BLaER1 (cell line): ENCODE measurements at regions not wholly inside any gene's neighbourhood (a gene's known extent, or its start where the extent isn't known, plus 50 kb on each side); places are given as distances from the start of the nearest gene placed in this dataset.

ENCODE experiments used
- H3K27ac ChIP-seq: shearing (Covaris generic); formaldehyde crosslinking; 2 replicates; pipeline ENCODE4 v1.8.1; 2022
- H3K27me3 ChIP-seq: shearing (Covaris generic); formaldehyde crosslinking; 2 replicates; pipeline ENCODE4 v1.8.1; 2022
- H3K36me3 ChIP-seq: shearing (Covaris generic); formaldehyde crosslinking; 2 replicates; pipeline ENCODE4 v1.8.1; 2022
- H3K4me1 ChIP-seq: shearing (Covaris generic); formaldehyde crosslinking; 2 replicates; pipeline ENCODE4 v1.8.1; 2022
- H3K4me2 ChIP-seq: shearing (Covaris generic); formaldehyde crosslinking; 2 replicates; pipeline ENCODE4 v1.8.1; 2022
- H3K4me3 ChIP-seq: shearing (Covaris generic); formaldehyde crosslinking; 2 replicates; pipeline ENCODE4 v1.8.1; 2022
- H3K9ac ChIP-seq: shearing (Covaris generic); formaldehyde crosslinking; 2 replicates; pipeline ENCODE4 v1.8.1; 2022
- H3K9me3 ChIP-seq: shearing (Covaris generic); formaldehyde crosslinking; 2 replicates; pipeline ENCODE4 v1.8.1; 2022
- H4K20me1 ChIP-seq: shearing (Covaris generic); formaldehyde crosslinking; 2 replicates; pipeline ENCODE4 v1.8.1; 2022
- Cebpa-rat ChIP-seq: shearing (Covaris generic); IDR thresholded peaks from 2 replicates; pipeline ENCODE4 v1.8.1; 2022

DNA sequence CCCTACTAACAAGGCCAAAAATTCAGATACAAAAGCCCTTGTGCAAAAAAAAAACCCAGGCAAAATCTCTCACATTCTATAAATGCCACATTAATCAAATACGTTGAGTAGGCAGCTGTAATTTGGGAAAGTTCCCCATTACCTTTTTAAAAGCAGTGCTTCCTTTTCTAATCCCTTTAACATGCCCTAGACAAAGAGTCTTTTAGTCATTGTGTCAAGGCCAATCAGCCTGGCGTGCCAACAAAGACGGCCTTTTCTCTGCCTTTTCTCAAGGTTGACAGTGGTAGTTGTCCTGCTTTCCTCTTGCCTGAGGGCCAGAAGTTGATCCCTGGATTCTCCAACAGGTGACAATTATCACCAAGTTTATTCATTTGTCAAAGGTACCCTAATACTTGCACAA lies 62.5 kb upstream of the METAP2 start:
- no peaks in the 10 kb centered on the region for H3K36me3 ChIP-seq
- H3K9me3 ChIP-seq = no peaks in the 10 kb centered on the region
- H4K20me1 ChIP-seq = no peaks in the 10 kb centered on the region
- no peak overlapping the region for H3K9ac ChIP-seq
- TF ChIP-seq Cebpa-rat = no peak
- no peak overlapping the region for H3K4me2 ChIP-seq
- no peak overlapping the region for H3K4me3 ChIP-seq
- H3K27ac ChIP-seq = no peak overlapping the region
- peaks cover 14% of the 10 kb centered on the region; the same call in 1 of the 2 replicates for H3K4me1 ChIP-seq
- no peaks in the 10 kb centered on the region for H3K27me3 ChIP-seq

DNA sequence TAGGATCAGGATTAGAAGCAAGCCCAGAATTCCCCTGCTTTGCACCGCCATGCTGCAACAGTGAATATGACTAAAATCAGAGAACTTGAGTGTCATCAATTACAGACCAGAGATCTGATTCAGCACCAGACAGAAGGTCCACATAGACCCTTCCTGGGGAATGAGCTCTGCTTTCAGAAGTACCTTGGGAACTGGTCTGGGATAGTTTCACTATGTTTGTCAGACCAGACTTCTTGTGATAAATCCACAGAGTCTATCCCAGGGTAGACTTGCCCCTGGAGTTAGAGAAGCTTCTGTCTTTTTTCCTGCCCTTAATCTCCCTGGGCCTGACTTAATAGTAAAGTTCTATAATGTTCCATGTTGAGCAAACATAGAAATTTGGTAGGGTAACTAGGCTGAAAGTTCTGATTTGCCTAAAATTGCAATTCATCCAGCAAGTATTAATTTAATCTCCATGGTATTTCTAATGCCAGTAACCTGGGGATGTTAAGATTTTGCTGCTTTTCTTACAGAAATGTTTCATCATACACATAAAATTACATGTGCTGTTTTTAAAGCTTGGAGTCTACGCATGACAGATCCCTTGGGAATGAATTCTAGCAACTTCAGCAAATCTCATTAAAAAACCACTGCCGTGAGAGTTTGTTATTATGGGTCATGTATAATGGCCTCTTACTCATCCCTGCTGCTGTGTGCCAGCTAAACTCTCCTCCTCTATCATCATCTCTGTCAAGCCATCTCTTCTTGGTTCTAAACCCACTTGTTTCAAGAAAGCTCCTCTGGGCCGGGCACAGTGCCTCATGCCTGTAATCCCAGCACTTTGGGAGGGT lies 61.3 kb upstream of the METAP2 start:
- Histone ChIP-seq H3K27ac (no peak overlapping the region), H3K36me3 (no peaks in the 10 kb centered on the region), H4K20me1 (no peaks in the 10 kb centered on the region), H3K27me3 (no peaks in the 10 kb centered on the region), H3K9ac (no peak overlapping the region), H3K4me1 (peaks cover 14% of the 10 kb centered on the region; the same call in 1 of the 2 replicates), H3K9me3 (no peaks in the 10 kb centered on the region), H3K4me2 (no peak overlapping the region), H3K4me3 (no peak overlapping the region)
- no peak for TF ChIP-seq Cebpa-rat

DNA sequence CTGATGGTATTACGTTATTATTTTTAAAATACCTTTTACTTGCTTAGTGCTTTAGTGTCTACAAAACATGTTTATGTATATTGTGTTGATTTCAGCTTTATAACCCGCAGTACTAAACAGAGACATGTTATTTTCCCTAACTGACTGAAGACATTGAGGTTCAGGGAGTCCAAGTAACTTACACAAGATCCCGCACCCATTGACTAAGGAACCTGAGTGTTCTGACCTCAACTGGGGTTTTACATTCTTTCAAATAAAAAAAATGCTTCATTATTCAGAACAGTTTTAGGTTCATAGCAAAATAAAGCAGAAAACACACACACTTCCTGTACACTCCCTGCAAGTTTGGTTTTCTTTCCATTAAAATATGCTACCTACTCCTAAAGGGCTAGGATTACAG lies 60.4 kb upstream of the METAP2 start:
- no peak for TF ChIP-seq Cebpa-rat
- H3K4me1 ChIP-seq = peaks cover 14% of the 10 kb centered on the region; the same call in 1 of the 2 replicates
- no peaks in the 10 kb centered on the region for H3K9me3 ChIP-seq
- H3K27me3 ChIP-seq = no peaks in the 10 kb centered on the region
- no peak overlapping the region for H3K27ac ChIP-seq
- no peak overlapping the region for H3K9ac ChIP-seq
- no peak overlapping the region for H3K4me3 ChIP-seq
- no peaks in the 10 kb centered on the region for H3K36me3 ChIP-seq
- H4K20me1 ChIP-seq = no peaks in the 10 kb centered on the region
- no peak overlapping the region for H3K4me2 ChIP-seq

DNA sequence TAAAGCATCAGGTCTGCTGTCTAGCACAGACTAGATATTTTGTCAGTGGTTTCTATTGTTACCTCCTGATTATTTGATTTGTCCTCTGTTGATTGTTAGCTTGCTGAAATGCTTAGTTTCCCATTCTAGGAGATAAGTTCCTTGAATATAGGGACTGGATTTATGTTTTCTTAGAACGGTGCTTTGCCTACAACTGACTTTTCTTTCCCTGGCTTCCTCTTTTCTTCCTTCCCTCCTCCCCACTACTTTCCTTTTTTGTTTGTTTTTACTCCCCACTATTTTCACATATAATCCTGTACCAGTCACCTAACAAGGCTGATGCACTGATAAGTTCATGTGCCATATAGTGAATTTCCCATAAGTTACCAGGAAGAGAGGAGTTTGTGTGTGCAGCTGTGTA lies 58.5 kb upstream of the METAP2 start:
- H3K4me3 ChIP-seq = no peak overlapping the region
- TF ChIP-seq Cebpa-rat = no peak
- H4K20me1 ChIP-seq = no peaks in the 10 kb centered on the region
- no peak overlapping the region for H3K4me2 ChIP-seq
- no peak overlapping the region for H3K9ac ChIP-seq
- no peak overlapping the region for H3K27ac ChIP-seq
- H3K4me1 ChIP-seq = peaks cover 14% of the 10 kb centered on the region; the same call in 1 of the 2 replicates
- no peaks in the 10 kb centered on the region for H3K27me3 ChIP-seq
- no peaks in the 10 kb centered on the region for H3K36me3 ChIP-seq
- H3K9me3 ChIP-seq = no peaks in the 10 kb centered on the region

DNA sequence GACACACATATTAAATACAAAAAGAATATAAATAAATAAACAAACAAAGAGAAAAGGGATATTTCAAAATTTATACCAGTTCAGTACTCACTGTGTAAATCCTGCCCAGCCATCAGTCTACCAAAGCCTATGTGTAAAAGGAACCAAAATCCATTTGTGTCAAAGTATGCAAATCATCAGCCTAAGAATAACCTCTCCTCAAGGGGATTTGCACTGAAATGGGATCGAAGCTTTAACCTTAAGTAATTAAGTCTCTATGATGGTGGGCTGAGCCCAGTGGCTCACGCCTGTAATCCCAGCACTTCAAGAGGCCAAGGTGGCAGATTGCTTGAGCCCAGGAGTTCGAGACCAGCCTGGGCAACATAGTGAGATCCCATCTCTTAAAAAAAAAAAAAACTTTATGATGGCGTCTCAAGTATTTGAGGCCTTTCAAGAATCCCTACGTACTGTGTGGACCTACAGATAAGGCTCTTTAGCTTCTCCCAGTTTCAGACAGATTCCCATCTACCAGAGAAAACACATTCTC lies 57.8 kb upstream of the METAP2 start:
- Histone ChIP-seq H3K27ac (no peak overlapping the region), H4K20me1 (no peaks in the 10 kb centered on the region), H3K4me3 (no peak overlapping the region), H3K4me1 (peaks cover 14% of the 10 kb centered on the region; the same call in 1 of the 2 replicates), H3K9me3 (no peaks in the 10 kb centered on the region), H3K36me3 (no peaks in the 10 kb centered on the region), H3K27me3 (no peaks in the 10 kb centered on the region), H3K9ac (no peak overlapping the region), H3K4me2 (no peak overlapping the region)
- no peak for TF ChIP-seq Cebpa-rat

DNA sequence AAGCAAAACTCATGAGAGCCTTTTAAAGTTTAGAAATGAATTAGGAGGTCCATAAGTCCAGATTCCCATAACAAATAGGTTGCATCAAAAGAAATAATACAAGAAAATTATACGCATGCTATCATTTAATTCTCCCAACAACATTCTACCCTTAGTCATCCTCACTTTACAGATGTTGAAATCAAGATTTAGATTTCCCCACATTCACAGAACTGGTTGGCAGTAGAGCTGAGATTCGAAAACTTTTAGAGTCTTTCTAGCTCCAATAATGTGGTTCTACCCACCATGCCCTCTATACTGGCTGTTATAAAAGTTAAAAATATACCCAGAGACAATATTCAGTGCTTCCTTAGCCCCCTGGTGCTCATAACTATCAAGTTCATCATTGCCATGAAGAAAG lies 56.6 kb upstream of the METAP2 start:
- H3K27ac ChIP-seq = no peak overlapping the region
- TF ChIP-seq Cebpa-rat = no peak
- H3K9me3 ChIP-seq = no peaks in the 10 kb centered on the region
- no peak overlapping the region for H3K4me2 ChIP-seq
- no peak overlapping the region for H3K9ac ChIP-seq
- H3K4me3 ChIP-seq = no peak overlapping the region
- no peaks in the 10 kb centered on the region for H3K27me3 ChIP-seq
- peaks cover 14% of the 10 kb centered on the region; the same call in 1 of the 2 replicates for H3K4me1 ChIP-seq
- H3K36me3 ChIP-seq = no peaks in the 10 kb centered on the region
- no peaks in the 10 kb centered on the region for H4K20me1 ChIP-seq

DNA sequence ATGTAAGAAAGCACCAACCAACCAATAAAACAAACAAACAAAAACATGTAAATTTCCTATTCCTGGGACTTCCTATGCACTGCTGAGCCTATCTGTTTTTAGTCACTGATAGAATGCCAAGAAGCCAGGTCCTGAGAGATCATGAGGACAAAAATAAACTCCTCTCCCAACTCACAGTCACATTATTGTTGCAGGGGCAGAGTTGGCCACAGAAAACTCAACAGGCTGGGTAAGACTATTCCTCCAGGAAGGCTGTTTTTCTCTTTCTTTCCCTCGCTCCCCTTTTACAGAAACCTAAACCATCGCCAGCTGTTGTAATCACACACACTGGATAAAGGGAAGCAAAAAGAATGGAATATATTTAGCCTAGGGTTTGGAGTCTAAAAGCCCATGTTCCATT lies 55.8 kb upstream of the METAP2 start:
- Histone ChIP-seq H3K9me3 (no peaks in the 10 kb centered on the region), H4K20me1 (no peaks in the 10 kb centered on the region), H3K4me1 (peaks cover 14% of the 10 kb centered on the region; the same call in 1 of the 2 replicates), H3K36me3 (no peaks in the 10 kb centered on the region), H3K4me3 (no peak overlapping the region), H3K27ac (no peak overlapping the region), H3K9ac (no peak overlapping the region), H3K27me3 (no peaks in the 10 kb centered on the region), H3K4me2 (0 out of 2 replicates have a peak overlapping the region, but pooled peaks have one; percentile 2)
- TF ChIP-seq Cebpa-rat = no peak
